A673 (cell line): ENCODE measurements at regions not wholly inside any gene's neighbourhood (a gene's known extent, or its start where the extent isn't known, plus 50 kb on each side); places are given as distances from the start of the nearest gene placed in this dataset.

Experiments used
- EZH2 ChIP-seq: fragments of 200-600 bp; sonication (generic); IDR thresholded peaks from 2 replicates; pipeline ENCODE4 v1.6.1; 2017; ENCODE audit warnings: borderline replicate concordance, low read depth, mild to moderate bottlenecking, mixed read lengths, antibody characterized with exemption, low read length; ENCODE audit not compliant: poor library complexity, severe bottlenecking
- TF ChIP-seq, protein P1 (sequence below): fragments of 300-800, 200-600 bp; sonication (generic); conservative IDR thresholded peaks from 2 replicates; pipeline ENCODE4 v1.5.1; 2017; ENCODE audit warnings: low read depth, mild to moderate bottlenecking, antibody characterized with exemption, low read length, moderate library complexity, mixed read lengths

DNA sequence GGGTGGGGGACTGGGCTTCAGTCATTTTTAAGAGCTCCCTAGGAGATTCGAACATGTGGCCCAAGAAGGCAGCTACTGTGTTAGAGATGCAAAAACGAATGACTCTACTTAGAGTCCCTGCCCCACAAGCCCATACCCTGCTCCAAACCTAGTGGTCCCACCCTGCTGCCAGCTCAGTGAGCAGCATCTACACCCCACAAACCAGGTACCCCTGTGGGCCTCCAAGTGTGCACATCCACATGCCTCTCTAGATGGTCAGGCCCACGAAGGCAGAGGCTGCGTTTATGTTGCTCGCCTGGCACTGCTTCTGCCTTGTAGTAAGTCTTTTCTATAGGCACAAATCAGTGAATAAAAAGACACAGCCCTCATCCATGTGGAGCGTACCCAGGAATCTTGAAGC, 112.6 kb downstream of the PDCL3 start:
- no peak for TF ChIP-seq EZH2
- TF ChIP-seq, protein P1, sequence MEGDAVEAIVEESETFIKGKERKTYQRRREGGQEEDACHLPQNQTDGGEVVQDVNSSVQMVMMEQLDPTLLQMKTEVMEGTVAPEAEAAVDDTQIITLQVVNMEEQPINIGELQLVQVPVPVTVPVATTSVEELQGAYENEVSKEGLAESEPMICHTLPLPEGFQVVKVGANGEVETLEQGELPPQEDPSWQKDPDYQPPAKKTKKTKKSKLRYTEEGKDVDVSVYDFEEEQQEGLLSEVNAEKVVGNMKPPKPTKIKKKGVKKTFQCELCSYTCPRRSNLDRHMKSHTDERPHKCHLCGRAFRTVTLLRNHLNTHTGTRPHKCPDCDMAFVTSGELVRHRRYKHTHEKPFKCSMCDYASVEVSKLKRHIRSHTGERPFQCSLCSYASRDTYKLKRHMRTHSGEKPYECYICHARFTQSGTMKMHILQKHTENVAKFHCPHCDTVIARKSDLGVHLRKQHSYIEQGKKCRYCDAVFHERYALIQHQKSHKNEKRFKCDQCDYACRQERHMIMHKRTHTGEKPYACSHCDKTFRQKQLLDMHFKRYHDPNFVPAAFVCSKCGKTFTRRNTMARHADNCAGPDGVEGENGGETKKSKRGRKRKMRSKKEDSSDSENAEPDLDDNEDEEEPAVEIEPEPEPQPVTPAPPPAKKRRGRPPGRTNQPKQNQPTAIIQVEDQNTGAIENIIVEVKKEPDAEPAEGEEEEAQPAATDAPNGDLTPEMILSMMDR = no peak
